HG03342 (cell line): ENCODE measurements at regions not wholly inside any gene's neighbourhood (a gene's known extent, or its start where the extent isn't known, plus 50 kb on each side); places are given as distances from the start of the nearest gene placed in this dataset.
"Not testable (repeated sequence)": the region's sequence is repeated elsewhere in the genome, so short reads cannot be mapped to it uniquely, and the experiment has no call there.

Experiments
- ATAC-seq: cut with Tn5 transposase; IDR thresholded peaks from one replicate; pipeline ENCODE4 v1.9.1; 2021; ENCODE audit warnings: mild to moderate bottlenecking, moderate library complexity; ENCODE audit not compliant: unreplicated experiment

- no peak for ATAC-seq
Observed at GRCh38 chr12:62196146-62196545, 64.1 kb upstream of the USP15 start.

DNA sequence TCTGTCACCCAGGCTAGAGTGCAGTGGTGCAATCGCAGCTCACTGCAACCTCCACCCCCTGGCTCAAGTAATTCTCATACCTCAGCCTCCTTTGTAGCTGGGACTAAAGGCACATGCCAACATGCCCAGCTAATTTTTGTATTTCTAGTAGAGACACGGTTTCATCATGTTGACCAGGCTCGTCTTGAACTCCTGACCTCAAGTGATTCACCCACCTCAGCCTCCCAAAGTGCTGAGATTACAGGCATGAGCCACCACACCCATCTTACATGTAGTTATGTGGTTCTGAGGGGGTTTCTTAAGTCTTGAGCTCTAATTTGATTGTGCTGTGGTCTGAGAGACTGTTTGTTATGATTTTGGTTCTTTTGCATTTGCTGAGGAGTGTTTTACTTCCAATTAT lies 57.3 kb upstream of the USP15 start:
- not testable (repeated sequence) for ATAC-seq

DNA sequence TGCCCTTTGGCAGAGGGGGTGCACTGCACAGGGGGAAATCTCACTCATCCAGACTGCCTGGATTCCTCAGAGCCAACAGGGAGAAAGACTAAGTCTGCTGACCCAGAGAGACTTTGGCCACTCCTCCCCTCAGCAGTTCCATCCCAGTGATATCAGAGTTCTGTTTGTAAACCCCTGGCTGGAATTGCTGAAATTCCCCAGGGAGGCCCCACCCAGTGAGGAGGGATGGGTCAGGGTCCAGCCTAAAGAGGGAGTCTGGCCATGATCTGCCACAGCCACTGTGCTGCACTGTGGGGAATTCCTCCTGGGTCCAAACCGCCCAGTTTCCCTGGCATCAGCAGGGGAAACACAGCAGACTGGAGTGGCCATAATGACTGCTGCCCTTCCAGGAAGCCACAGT lies 54.9 kb upstream of the USP15 start:
- ATAC-seq, result no peak

DNA sequence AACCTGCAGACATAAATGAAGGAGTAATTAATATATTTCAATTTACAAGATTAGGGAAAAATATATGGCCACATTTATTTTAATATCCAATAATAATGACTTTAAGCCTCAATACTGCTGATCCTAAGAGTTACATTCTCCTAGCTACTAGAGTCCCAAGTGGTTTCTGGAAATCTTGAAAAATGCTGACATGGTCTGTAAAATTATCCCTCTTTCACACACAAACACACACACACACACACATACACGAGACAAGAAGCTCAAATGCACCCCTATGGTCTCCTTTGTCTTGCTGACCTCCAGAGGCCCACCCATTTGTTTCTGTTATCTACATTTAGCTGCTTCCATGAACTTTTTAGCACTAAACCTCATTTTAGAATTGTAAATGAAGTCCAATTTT lies 53.0 kb upstream of the USP15 start:
- ATAC-seq, result no peak
